Hindlimb muscle (tissue), 1 donor: ENCODE measurements at regions not wholly inside any gene's neighbourhood (a gene's known extent, or its start where the extent isn't known, plus 50 kb on each side); places are given as distances from the start of the nearest gene placed in this dataset.

ENCODE experiments used
- DNase-seq: peaks from one replicate; pipeline ENCODE4 v3.0.0-alpha.2; 2013

DNA sequence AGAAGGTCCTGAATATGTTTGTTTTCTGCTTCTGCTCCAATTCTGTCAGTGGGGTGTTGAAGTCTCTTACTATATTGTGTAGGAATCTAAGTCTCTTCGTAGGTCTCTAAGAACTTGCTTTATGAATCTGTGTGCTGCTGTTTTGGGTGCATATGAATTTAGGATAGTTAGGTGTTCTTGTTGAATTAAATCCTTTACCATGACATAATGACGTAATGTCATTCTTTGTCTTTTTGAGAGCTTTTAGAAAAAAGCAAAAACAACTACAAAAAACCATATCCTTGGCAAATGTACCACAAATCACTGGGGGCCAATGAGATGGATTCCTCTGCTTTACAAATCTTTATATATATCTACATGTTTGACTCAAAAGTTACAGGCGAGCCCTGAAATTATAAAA lies 576.1 kb downstream of the CDH18 start:
- no peak for DNase-seq
